Adrenal gland (tissue), 5 donors: ENCODE measurements at regions not wholly inside any gene's neighbourhood (a gene's known extent, or its start where the extent isn't known, plus 50 kb on each side); places are given as distances from the start of the nearest gene placed in this dataset.

Source experiments
- CTCF ChIP-seq, 6 experiments: fragments of 450-650 bp in 4 of 6; fragments of 200-600 bp in 2 of 6; sonication (generic) in 1 of 6; IDR thresholded peaks; 1 replicate in 5 of 6; 2 replicates in 1 of 6; pipeline versions ENCODE4 v1.5.1 to v1.8.0; 2016 to 2021; ENCODE audit warnings: antibody characterized with exemption in 6 of 6, mild to moderate bottlenecking in 2 of 6, moderate library complexity in 1 of 6
- POLR2A ChIP-seq, 2 donors: fragments of 450-650 bp; IDR thresholded peaks; one replicate each; pipeline ENCODE4 v1.6.1; 2017; ENCODE audit warnings: antibody characterized with exemption in 2 of 2, mild to moderate bottlenecking in 2 of 2, moderate library complexity in 1 of 2
- donor health status: DM: no; HTN: no; CAD: no.

GRCh38 chr1:208892147-208892546 is 648.0 kb upstream of the PLXNA2 start:
- TF ChIP-seq POLR2A (IDR thresholded peaks at IDR 0.05) (no peak), CTCF (IDR thresholded peaks at IDR 0.05) (no peak)
